Nephron (organoid): ENCODE measurements at regions not wholly inside any gene's neighbourhood (a gene's known extent, or its start where the extent isn't known, plus 50 kb on each side); places are given as distances from the start of the nearest gene placed in this dataset.

ENCODE experiments used
- H3K27ac Mint-ChIP-seq, 3 experiments: 2 replicates each; pipeline ENCODE4 v1.8.0; 2020; ENCODE audit warnings: mixed read lengths in 3 of 3, mild to moderate bottlenecking in 2 of 3, moderate library complexity in 1 of 3
- H3K27me3 Mint-ChIP-seq: 2 replicates; pipeline ENCODE4 v1.8.0; 2021; ENCODE audit warnings: low read depth, mild to moderate bottlenecking, moderate library complexity, mixed read lengths
- H3K36me3 Mint-ChIP-seq: 2 replicates; pipeline ENCODE4 v1.8.0; 2020; ENCODE audit warnings: low read depth, mixed read lengths
- H3K4me1 Mint-ChIP-seq: 2 replicates; pipeline ENCODE4 v1.8.0; 2020; ENCODE audit warnings: mixed read lengths
- H3K4me3 Mint-ChIP-seq, 3 experiments: 2 replicates each; pipeline ENCODE4 v1.8.0; 2020; ENCODE audit warnings: mild to moderate bottlenecking in 3 of 3, mixed read lengths in 3 of 3, moderate library complexity in 2 of 3
- H3K9me3 Mint-ChIP-seq: 2 replicates; pipeline ENCODE4 v1.8.0; 2020; ENCODE audit warnings: mixed read lengths
- TF ChIP-seq, protein P1 (sequence below), 3 experiments: fragments of 200-600 bp; sonication (generic); IDR thresholded peaks; one replicate each; pipeline ENCODE4 v1.5.0; 2021; ENCODE audit warnings: antibody characterized with exemption in 3 of 3; ENCODE audit not compliant: unreplicated experiment in 3 of 3

GRCh38 chr1:175814885-175815284, 71.5 kb upstream of the TNR start:
- Mint-ChIP-seq H3K27ac (no peak overlapping the region), H3K36me3 (no peaks in the 10 kb centered on the region), H3K27me3 (no peaks in the 10 kb centered on the region), H3K9me3 (peaks cover 3% of the 10 kb centered on the region), H3K4me1 (peaks cover 7% of the 10 kb centered on the region), H3K4me3 (no peak overlapping the region)
- TF ChIP-seq, protein P1, sequence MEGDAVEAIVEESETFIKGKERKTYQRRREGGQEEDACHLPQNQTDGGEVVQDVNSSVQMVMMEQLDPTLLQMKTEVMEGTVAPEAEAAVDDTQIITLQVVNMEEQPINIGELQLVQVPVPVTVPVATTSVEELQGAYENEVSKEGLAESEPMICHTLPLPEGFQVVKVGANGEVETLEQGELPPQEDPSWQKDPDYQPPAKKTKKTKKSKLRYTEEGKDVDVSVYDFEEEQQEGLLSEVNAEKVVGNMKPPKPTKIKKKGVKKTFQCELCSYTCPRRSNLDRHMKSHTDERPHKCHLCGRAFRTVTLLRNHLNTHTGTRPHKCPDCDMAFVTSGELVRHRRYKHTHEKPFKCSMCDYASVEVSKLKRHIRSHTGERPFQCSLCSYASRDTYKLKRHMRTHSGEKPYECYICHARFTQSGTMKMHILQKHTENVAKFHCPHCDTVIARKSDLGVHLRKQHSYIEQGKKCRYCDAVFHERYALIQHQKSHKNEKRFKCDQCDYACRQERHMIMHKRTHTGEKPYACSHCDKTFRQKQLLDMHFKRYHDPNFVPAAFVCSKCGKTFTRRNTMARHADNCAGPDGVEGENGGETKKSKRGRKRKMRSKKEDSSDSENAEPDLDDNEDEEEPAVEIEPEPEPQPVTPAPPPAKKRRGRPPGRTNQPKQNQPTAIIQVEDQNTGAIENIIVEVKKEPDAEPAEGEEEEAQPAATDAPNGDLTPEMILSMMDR (IDR thresholded peaks at IDR 0.05; ENCODE audit: unreplicated experiment in 3 of 3), result no peak

DNA sequence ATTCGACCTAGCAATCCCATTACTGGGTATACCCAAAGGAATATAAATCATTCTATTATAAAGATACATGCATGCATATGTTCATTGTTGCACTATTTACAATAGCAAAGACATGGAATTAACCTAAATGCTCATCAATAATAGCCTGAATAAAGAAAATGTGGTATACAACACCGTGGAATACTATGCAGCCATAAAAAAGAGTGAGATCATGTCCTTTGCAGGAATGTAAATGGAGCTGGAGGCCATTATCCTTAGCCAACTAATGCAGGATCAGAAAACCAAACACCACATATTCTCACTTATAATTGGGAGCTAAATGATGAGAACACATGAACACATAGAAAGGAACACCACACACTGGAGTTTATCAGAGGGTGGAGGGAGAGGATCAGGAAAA, 69.5 kb upstream of the TNR start:
- TF ChIP-seq, protein P1 (IDR thresholded peaks at IDR 0.05; ENCODE audit: unreplicated experiment in 3 of 3), result no peak
- no peak overlapping the region for H3K27ac Mint-ChIP-seq

GRCh38 chr1:175810305-175810704, 66.9 kb upstream of the TNR start:
- Mint-ChIP-seq H3K4me3 (no peak overlapping the region), H3K9me3 (peaks cover 3% of the 10 kb centered on the region), H3K27ac (no peak overlapping the region), H3K27me3 (no peaks in the 10 kb centered on the region), H3K36me3 (no peaks in the 10 kb centered on the region), H3K4me1 (no peaks in the 10 kb centered on the region)
- TF ChIP-seq, protein P1 (IDR thresholded peaks at IDR 0.05; ENCODE audit: unreplicated experiment in 3 of 3), result no peak

More for the DNA sequence above, 69.5 kb upstream of the TNR start:
- H3K4me1 Mint-ChIP-seq, result no peaks in the 10 kb centered on the region
- no peak overlapping the region for H3K4me3 Mint-ChIP-seq
- H3K9me3 Mint-ChIP-seq, result peaks cover 3% of the 10 kb centered on the region
- no peaks in the 10 kb centered on the region for H3K27me3 Mint-ChIP-seq
- H3K36me3 Mint-ChIP-seq, result no peaks in the 10 kb centered on the region

- H3K27ac Mint-ChIP-seq, result no peak overlapping the region
- H3K4me3 Mint-ChIP-seq, result no peak overlapping the region
- TF ChIP-seq, protein P1 (IDR thresholded peaks at IDR 0.05; ENCODE audit: unreplicated experiment in 3 of 3), result no peak
- no peaks in the 10 kb centered on the region for H3K4me1 Mint-ChIP-seq
- H3K27me3 Mint-ChIP-seq, result no peaks in the 10 kb centered on the region
- peaks cover 3% of the 10 kb centered on the region for H3K9me3 Mint-ChIP-seq
- no peaks in the 10 kb centered on the region for H3K36me3 Mint-ChIP-seq
These were observed 65.6 kb upstream of the TNR start for GRCh38 chr1:175808999-175809398.

DNA sequence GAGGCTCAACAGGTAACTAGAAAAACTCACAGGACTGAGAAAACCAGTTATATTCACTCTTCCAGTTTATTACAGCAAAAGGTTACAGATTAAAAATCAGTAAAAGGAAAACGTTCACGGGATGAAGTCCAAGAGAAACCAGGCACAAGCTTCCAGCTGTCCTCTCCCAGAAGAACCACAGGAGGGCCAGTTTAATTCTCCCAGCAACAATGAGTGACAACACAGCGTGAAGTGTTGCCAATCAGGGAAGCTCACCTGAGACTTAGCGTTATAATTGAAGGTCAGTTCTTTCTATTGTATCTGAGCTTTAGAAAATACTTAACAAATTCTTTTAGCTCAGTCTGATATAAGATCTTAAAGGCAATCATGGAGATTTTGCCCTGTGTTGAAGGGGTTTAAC, 65.2 kb upstream of the TNR start:
- no peak overlapping the region for H3K27ac Mint-ChIP-seq
- H3K27me3 Mint-ChIP-seq, result no peaks in the 10 kb centered on the region
- peaks cover 3% of the 10 kb centered on the region for H3K9me3 Mint-ChIP-seq
- no peaks in the 10 kb centered on the region for H3K4me1 Mint-ChIP-seq
- no peaks in the 10 kb centered on the region for H3K36me3 Mint-ChIP-seq
- TF ChIP-seq, protein P1 (IDR thresholded peaks at IDR 0.05; ENCODE audit: unreplicated experiment in 3 of 3), result no peak
- H3K4me3 Mint-ChIP-seq, result no peak overlapping the region

DNA sequence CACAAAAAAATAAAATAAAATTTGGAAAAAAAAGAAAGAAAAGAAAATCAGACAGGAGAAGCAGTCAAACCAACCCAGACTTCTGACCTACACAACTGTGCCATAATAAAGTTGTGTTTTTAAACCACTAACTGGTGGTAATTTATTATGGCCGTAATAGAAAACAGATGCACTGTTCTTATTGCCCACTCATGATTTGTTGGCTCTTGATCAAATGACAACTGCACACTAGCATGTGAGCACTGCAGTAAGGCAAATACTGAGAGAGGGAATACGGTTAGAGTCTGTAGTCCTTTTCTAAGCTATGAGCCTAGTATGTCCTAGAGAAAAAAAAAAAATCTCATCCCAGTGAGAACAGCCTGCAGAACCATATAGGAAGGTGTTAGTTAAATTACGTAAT, 61.2 kb upstream of the TNR start:
- H3K36me3 Mint-ChIP-seq, result no peaks in the 10 kb centered on the region
- no peaks in the 10 kb centered on the region for H3K4me1 Mint-ChIP-seq
- TF ChIP-seq, protein P1 (IDR thresholded peaks at IDR 0.05; ENCODE audit: unreplicated experiment in 3 of 3), result no peak
- H3K27ac Mint-ChIP-seq, result no peak overlapping the region
- H3K9me3 Mint-ChIP-seq, result peaks cover 3% of the 10 kb centered on the region
- no peak overlapping the region for H3K4me3 Mint-ChIP-seq
- peaks cover 4% of the 10 kb centered on the region for H3K27me3 Mint-ChIP-seq
